ENCODE measurements at regions not wholly inside any gene's neighbourhood (a gene's known extent, or its start where the extent isn't known, plus 50 kb on each side); places are given as distances from the start of the nearest gene placed in this dataset.
"Not testable (repeated sequence)": the region's sequence is repeated elsewhere in the genome, so short reads cannot be mapped to it uniquely, and the experiment has no call there.

GRCh38 chr6:27575594-27576361, 102.9 kb upstream of the ZNF184 start:
- no peak for DNase-seq

- no peak for DNase-seq
These were observed 95.5 kb upstream of the ZNF184 start for GRCh38 chr6:27568226-27568897.

- peak in 1 of 6 experiments; percentile 9 for DNase-seq
These were observed 93.2 kb upstream of the ZNF184 start for GRCh38 chr6:27565839-27566779.

- DNase-seq = no peak
These were observed 89.1 kb upstream of the ZNF184 start for GRCh38 chr6:27562027-27562410.

- DNase-seq = no peak
These were observed 85.3 kb upstream of the ZNF184 start for GRCh38 chr6:27558028-27558724.

DNA sequence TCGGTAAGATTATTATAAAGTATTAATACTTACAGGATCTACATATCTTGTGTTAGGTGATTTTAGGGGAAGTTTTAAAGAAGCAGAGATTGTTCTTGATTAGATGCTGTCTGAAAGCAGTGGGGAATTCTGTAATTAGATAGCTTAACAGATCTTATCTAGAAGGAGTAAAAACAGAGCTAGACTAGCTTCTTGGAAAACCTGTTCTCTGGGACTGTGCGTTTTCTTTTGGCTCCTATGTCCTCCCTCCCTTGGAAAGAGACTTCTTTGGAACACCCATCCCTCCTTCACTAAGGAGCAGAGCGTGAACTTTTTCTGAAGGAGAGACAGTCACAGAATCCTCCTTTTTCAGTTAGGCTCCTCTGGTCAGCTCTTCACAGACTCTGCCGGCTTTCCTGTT, 83.5 kb upstream of the ZNF184 start:
- no peak for DNase-seq

DNA sequence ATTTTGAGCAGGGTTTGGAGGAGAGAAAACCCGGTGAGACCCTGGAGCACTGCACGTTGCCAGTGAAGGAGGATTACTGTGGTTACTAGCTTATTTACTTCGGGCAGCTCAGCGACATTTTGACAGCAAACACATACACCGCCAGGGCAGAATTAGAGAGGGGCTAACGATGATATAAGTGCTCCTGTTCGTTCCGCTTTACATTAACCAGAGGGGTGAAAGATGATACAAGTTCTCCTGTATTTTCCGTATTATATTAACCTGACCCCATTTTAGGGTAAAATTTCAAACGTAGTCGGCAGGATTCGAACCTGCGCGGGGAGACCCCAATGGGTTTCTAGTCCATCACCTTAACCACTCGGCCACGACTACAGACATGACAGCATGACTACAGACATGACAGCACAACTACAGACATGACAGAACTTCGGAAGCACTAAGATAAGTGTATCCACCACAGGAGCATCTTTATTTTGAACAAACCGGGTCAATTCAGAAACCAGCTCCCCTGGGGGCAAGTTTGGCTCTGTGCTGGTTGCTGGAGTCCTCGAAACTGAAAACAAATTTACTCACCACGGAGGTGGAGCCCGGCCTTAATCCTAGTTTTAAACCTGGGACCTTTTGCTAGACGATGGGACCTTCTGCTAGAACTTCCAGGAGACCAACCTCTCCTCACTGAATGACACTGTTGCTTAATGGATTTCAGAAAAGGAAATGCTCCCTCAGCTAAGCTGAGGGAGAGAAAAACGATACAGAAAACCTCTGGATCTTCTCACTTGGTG, 80.4 kb upstream of the ZNF184 start:
- DNase-seq = no peak

DNA sequence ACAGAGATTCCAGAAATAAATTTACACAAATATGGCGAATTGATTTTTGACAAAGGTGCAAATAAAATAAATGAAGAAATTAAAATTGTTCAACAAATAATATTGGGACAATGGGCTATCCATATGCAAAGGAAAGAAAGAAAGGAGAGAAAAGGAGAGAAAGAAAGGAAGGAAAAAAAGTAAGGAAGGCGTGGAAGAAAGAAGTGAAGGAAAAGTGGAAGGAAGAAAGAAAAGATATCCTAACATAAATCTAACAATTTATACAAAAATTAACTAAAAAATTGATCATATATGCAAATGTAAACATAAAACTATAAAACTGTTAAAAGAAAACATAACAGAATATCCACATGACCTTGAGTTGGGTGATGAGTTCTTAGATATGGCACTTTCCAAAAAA, 78.7 kb upstream of the ZNF184 start:
- DNase-seq = no peak

- DNase-seq = no peak
These were observed 77.8 kb upstream of the ZNF184 start for GRCh38 chr6:27550692-27551091.

- not testable (repeated sequence) for DNase-seq
These were observed 76.3 kb upstream of the ZNF184 start for GRCh38 chr6:27549241-27549598.

- no peak for DNase-seq
These were observed 74.5 kb upstream of the ZNF184 start for GRCh38 chr6:27547157-27548075.

DNA sequence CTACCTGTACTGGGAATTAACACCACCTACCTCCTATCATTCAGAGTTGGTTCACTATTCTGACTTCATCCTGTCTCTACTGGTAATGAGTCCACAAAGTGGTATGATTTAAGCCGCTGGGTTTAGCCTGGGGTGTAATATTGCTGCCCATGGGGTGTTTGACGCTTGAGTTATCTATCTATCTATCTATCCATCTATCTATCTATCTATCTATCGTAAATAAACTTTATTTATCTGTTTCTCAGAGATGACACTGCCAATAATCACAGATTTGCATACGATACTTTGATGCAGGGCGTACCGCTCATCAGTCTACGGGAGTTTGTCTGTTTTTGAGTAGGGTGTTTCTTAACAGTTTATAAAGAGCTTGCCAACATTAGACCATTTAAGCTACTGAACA, 73.6 kb upstream of the ZNF184 start:
- no peak for DNase-seq

- DNase-seq = no peak
These were observed 72.6 kb upstream of the ZNF184 start for GRCh38 chr6:27545271-27546046.

- DNase-seq = no peak
These were observed 71.8 kb upstream of the ZNF184 start for GRCh38 chr6:27544612-27545260.

- DNase-seq = not testable (repeated sequence)
These were observed 71.2 kb upstream of the ZNF184 start for GRCh38 chr6:27544135-27544534.

GRCh38 chr6:27542485-27542884, 69.6 kb upstream of the ZNF184 start:
- no peak for DNase-seq

DNA sequence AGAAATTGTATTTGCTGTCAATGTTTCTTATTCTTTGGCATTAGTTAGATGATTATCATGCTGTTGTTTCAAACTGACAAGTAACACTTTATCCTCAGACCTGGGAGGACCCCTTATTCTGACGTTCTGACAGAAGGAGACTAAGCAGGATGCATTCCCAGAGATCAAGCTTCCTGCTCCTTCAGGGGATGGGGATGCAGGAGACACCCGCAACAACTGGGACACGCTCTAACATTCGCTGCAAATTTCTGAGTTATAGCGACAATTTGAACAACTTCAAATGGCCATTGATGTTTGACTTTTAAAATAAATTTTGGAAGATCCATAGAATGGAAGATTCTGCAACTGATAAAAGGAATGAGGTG, 69.0 kb upstream of the ZNF184 start:
- DNase-seq = no peak

- DNase-seq = no peak
These were observed 68.5 kb upstream of the ZNF184 start for GRCh38 chr6:27541212-27541932.

DNA sequence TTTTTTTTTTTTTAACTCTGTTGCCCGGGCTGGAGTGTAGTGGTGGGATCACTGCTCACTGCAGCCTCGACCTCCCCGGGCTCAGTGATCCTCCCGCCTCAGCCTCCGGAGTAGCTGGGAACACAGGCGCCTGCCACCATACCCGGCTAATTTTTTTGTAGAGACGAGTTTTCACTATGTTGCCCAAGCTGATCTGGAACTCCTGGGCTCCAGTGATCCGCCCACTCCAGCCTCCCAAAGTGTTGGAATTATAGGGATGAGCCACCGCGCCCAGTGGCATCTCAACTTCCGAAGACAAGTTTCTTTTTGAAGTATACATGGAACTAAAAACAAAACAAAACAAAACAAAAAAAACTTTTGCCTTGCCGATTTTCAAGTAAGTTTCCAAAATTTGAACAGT, 66.6 kb upstream of the ZNF184 start:
- no peak for DNase-seq
